ENCODE measurements at regions not wholly inside any gene's neighbourhood (a gene's known extent, or its start where the extent isn't known, plus 50 kb on each side); places are given as distances from the start of the nearest gene placed in this dataset.

DNA sequence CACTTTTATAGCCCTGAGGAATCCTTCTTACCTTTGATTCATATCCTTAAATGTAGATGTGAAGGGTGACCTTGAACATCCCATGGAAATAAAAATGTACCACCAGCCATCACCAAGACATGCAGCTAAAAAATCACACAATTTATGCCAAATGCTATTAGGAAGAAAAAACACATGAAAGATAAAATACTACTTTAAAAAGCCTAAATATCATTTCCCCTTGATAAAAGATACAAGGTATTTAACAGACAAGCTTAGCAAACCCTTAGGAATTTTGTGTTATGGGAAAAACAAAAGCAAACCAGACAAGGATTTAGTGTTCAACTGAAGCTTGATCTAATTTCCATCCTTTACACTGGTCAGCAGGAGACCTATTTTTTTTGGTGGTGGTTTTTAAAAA is 255.0 kb downstream of the ICOS start:
- no peak for DNase-seq

DNA sequence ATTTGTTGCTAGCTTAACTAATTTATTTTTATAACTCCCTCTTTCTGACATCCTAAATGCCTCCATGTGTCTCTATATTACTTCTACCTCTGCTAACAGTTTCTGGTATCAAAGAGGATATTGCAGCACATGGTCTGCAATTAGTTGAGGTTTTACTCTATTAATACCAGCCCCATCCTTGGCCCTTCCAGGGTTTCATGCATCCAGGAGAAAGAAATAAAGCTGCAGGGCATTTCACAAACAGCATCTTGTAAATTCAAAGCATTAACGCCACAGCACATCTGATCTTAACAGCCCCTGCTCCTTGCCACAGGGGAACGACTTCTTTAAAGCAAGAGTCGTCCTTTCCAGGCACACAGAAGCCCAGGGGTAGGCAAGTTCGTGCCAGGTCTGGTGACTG is 258.9 kb downstream of the ICOS start:
- DNase-seq = no peak

DNA sequence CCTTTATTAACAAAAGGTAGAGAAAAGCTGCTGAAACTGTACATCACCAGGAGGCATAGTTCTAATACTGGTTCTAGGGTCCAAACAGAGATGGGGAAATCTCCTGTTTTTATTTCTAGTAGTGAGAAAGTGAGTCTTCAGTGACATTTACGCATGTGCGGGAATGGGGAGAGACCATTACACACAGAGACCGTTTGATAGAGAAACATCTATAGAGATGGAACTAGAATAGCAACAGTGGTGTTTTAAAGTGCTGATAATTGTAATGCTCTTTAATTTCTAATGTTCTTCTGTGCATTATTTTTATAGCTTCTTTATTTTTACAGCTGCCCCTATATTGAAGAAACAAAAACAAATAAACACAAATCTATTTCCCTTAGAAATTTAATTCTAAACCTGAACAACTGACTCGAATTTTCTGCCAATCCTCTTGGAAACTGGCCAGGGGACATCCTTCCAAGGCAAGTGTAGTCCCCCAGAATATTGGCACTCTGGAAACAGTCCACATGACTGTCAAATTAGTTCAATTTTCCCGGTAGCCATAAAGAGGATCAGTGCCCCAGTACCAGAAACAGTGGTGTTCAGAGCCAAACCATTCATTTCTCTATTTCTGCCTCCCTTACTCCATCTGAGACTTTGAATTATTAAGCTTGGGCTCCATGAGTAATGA is 260.9 kb downstream of the ICOS start:
- DNase-seq = no peak

DNA sequence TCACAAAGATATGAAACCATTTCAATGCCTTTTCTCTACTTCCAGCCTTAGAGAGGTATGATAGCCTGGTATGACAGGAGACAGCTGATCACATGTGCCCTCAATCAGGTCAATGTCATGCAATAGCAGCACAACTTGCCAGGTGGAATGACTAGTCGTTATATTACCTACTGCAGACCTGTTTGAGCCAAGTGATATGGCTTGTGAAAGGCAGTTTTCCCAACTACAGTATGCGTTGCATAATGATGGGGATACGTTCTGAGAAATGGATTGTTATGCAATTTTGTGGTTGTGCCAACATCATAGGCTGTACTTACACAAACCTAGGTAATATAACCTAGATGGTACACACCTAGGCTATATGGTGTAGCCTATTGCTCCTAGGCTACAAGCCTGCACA is 262.8 kb downstream of the ICOS start:
- no peak for DNase-seq

DNA sequence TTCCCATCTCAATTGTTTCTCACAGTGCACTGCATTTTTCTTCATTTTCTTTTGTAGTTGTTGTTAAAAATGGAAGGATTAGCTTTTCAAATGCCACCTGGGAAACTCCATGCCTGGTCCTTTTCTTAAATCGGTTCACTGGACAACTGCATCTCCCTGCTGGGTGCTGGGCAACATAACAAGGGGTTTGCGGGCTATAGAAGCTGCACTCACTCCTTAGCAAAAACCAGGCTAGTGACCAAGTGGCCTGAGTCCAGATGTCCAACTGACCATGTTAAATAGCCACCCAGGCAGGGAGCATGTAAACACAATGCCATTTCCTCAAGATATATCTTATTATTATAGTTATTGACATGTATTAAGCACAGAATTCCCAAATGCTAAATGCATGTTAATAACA is 264.9 kb downstream of the ICOS start:
- DNase-seq = no peak

DNA sequence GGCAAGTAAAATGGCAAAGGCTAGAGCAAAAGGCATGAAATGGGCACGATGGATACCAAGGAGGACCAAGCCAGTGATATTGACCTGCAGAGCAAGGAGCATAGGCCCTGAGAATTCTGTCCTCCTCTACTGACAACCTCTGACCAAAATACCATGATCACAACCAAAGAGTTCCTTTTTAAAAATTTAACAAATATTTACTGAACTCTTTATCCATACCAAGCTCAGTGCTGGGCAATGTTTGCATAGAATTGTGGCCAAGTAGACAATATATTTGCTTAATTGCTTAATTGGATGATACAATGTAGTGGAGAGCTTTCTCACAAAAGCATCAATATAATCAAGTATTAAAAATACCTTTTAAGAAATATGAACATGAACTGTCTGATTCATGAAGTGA is 265.7 kb downstream of the ICOS start:
- DNase-seq = no peak

DNA sequence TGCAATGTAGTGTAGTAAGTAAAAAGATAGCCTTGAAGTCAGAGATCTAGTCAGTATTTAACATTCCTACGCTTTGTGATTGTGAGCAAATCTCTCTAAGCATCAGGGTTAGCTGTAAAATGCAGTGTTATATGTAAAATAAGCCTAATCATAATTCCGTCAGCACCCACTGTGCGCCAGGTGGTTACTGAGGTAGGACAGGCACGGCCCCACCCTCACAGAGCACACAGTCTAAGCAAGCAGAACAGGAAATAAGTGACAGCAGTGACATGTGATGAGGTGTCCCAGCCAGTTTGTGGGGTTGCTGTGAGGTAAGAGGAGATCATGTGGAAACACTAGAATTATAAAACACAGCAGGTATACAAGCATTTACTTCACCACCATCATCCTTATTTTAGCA is 267.1 kb downstream of the ICOS start:
- no peak for DNase-seq

DNA sequence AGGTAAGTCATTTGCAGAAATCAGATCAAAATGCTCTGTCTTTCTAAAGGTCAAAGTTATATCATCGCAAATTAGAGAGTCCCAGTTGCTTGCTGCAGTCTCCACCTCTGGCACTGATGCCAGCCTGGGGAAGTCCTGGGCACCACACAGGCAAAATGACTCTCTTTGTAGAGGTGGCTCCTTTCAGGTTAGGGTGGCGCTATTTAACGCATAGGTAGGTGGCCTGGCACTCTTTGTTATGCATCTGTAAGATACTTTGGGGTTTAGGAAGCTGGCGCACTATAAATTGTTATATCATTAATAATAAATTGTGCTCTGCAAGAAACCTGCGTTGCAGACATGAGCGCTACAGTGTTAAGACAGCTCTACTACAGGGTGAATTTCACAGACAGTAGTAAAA is 268.5 kb downstream of the ICOS start:
- DNase-seq = no peak

DNA sequence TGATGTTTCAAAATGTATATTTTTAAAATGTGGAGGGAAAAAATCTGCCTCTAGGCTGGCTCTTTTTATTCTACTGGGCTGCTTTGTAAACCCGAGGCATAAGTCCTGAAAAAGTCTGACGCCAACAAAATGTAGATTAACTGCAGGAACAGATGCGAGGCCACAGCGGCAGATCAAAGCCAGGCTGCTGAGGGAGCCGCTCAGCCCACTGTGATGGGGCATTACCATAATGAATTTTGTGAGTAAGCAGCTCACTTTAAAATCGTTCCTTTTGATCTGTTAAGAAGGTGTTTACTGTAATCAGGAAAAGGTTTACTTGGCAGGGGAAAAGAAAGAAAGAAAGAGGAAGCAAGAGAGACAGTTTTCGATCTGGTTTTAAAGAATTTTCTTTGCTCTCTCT is 269.0 kb downstream of the ICOS start:
- DNase-seq = no peak

DNA sequence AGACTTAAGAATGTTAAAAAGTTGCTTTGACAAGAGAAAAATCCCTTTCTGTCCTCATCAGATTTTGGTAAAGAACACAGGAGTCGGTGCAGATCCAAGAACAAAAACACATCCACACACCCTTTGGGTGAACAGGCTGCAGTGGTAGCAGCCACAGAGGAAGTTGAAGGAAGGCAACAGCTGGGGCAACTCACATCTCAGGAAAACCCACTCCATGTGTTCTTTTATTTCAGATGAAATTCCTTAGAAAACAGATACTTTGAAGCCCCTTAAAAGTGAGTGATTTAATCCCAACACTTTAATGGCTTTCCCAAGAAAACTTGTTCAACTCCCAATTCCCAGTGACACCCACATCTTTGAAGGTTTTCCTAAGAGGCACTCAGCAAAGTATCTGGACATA is 271.3 kb downstream of the ICOS start:
- no peak for DNase-seq

DNA sequence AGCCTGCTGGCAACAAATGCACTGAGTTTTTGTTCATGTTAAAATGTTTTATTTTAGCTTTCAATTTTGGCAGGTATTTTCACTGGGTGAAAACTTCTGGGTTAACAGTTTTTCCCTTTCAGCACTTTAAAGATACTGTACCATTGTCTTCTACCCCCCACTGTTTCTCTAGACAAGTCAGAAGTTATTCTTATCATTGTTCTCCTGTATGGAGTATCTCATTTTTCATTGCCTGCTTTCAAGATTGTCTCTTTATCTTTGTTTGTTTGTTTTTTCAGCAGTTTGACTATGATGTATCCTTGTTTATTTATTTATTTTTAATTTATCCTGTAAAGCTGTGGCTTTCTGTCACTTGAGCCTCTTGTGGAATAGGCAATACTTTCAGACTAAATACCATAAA is 277.0 kb downstream of the ICOS start:
- DNase-seq = no peak

DNA sequence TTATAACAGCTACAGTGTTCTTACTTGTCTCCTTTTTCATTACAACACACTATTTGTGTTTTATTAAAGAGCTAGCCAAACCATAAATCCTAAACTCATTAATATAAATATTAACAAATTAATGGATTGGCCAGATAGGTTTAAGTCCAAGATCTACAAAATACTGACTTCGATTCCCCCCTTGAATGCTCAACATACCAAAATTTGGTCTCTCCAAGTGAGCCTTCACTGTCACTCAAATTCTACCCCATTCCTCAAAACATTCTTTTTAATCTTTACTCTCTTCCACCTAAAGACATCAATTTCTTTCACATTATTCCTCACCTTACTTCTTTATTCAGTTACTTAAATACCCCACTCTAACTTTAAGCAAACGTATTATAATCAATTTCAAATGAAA is 281.5 kb downstream of the ICOS start:
- DNase-seq = no peak

DNA sequence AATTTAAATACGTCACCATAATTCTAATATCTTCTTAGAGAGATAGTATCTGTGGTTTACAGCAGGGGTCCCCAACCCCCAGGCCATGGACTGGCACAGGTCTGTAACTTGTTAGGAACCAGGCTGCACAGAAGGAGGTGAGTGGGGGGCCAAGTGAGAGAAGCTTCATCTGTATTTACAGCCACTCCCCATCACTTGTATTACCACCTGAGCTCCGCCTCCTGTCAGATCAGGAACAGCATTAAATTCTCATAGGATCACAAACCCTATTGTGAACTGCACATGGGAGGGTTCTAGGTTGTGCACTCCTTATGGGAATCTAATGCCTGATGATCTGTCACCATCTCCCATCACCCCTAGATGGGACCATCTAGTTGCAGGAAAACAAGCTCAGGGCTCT is 282.6 kb downstream of the ICOS start:
- no peak for DNase-seq

DNA sequence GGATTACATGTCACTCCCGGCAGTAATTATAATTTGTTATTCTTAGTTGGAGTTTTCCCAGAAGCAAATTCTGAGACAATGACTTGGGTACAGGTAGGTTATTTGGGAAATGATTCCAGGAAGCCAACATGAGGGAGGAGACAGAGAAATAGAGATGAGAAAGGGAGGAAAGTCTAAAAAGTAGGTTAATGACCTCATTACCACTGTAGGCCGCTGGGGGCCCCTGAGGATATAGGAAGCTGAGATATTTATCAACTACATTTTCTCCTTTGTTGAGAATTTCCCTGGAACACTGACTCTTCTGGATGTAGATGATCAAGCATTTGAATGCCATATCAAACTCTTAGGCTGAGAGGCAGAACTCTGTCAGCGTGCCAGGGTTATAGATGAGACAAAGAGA is 284.3 kb downstream of the ICOS start:
- no peak for DNase-seq

DNA sequence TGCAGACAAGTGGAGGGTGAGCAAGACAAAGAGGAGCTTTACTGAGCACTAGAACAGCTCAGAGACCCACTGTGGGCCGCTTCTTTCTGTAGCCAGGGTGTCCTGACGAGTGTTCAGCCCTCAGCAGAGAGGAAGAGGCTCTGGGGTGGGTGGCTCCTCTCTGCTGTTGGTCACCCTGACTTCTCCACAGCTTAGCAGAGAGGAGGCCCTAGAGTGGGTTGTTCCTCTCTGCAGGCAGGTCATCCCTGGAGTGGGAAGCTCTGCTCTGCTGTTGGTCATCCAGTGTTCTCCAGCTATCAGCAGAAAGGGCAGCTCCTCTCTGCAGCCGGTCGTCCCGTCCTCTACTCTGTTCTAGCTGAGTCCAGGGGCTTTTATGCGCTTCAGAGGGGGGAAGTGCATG is 286.5 kb downstream of the ICOS start:
- no peak for DNase-seq

DNA sequence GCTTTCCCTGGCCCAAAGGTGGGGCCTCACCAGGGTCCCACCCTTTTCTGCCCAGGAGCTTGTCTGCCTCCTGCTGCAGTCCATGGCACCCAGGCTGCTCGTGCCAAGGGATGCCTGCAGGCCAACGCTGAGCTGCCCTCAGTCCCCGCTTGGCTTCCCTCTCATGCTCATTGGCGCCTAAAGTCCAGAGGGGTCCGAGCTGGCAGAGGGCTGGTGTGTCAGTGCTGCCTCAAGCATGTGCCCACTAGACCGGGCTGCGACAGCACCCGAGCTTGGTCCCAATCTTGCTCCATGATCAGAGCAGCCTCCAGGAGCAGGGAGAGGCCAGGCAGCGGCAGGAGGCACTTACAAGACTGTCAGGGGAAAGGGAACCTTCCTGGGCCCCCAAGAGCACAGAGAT is 287.0 kb downstream of the ICOS start:
- no peak for DNase-seq

DNA sequence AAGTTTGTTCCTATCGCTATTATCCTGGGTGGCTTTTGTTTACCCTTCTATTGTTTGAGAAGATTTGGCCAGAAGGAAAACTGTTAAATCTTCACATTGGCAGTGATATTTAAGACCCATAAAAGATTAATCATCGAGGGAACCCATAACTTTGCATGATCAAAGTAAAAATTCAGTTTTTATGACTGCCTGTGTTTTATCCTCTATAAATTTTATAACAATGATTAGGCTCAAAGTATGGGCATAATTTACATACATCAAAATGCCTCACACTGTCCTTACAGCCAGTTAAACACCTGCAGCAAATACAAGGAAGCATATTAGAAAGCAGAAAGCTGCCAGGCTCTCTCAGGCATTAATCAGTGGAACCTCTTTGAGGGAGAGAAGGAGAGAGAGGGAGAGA is 289.1 kb downstream of the ICOS start:
- DNase-seq = no peak

DNA sequence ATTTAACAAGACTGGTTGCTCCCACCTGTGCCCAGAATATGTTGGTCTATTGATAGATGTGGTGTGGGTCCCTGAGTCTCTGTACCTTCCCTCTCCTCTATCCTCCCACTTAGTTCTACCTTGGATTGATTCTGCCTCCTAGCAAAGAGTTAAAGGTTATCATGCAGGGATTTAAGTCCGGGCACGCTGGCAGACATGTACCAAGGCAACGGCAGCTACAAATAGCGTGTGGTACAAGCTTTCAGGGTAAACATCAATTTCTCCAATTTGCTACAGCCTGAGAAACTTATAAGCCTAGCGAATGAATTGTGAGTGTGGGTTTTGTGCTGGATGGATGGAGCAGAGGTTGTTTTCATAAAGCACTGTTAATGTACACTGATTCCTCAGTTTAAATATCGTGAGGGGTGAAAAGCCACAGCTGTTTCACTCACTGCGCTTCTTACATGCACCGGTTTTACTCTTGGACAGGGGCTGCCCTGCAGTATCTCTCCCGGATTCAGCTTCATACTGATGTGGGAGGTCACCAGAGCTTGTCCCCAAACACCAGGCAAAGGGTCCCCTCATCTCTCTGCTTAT is 289.8 kb downstream of the ICOS start:
- DNase-seq = no peak

DNA sequence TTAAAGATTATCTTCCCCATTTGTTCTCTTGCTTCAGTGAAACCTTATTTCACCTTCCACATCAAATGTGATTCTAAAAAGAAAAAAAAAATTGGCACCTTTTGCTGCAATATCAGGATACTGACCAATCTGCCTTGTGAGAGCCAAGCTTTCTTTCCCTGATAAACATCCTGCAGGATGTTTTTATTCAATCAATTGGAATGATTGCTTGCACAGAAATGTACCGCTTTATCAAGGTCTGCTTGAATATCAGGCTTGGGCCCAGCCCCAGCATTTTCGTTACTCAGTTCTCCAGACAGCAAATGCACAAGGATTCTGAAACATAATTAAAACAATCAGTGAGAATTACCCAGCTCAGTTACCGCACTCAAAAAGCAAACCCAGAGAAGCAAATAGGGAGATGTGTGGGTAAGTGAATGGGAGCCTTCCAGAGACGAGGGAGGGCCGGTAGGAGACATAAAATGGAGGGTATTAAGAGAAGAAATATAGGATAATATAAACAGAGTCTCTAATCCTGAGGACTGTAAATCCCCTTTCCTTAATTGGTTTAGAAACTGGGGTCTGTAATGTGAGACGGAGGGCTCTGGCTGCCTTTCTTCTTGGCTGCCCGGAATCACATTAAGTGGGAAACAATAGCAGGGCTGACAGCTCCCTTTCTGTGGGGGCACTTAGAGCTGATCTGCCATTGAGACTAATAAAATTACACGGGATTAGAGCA is 291.8 kb downstream of the ICOS start:
- DNase-seq = no peak

DNA sequence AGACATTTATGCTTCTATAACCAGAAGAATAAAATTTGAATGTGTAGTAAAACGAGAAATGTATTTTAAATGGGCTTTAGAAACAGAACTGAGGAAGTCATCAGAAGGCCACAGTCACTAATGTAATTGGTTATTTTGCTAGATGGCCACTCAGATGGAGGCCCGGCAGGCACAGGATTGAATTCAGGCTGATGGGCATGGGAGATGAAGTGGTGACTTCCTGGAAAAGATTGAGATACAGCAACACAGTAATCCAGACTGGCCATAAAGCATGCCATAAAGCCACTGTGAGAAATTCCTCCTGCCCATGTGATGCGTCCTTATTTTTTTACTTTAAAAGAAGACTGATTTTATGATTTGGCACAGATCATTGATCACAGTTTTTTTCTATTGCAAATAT is 297.7 kb downstream of the ICOS start:
- no peak for DNase-seq

DNA sequence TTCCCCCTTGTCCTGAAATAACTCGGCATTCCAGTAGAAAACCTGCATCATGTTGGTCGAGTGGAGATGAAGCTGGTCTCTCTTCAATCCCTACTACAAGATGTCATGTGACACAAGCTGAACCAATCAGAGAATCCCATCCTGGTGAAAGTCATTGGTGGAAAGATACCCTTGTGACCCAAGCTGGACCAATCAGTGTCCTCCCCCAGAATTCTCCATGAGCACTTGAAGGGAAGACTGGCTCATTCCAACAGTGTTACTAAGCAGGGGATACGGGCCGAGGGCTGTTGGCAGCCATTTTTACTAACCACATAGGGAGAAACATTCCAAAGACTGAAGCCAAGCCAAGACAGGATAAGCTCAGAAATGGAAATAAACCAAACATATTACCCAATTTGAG is 298.3 kb downstream of the ICOS start:
- no peak for DNase-seq

DNA sequence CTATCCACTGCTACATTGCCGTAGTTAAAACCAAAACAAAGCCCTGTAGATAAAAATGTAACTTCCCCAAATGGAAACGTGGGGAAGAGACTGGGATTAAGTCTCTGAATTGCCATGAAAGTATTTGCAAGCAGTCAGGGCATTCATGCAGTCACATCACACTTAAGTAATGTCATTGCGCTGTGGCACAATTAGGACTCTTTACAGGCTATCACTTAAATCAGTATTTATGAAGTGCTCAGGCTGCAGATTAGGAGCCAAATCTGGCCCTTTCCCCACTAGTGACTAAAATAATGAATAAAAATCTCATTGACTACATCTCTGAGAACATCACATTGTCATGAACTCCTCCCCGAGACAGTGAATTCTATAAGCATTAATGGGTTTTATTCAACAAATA is 300.9 kb downstream of the ICOS start:
- no peak for DNase-seq

DNA sequence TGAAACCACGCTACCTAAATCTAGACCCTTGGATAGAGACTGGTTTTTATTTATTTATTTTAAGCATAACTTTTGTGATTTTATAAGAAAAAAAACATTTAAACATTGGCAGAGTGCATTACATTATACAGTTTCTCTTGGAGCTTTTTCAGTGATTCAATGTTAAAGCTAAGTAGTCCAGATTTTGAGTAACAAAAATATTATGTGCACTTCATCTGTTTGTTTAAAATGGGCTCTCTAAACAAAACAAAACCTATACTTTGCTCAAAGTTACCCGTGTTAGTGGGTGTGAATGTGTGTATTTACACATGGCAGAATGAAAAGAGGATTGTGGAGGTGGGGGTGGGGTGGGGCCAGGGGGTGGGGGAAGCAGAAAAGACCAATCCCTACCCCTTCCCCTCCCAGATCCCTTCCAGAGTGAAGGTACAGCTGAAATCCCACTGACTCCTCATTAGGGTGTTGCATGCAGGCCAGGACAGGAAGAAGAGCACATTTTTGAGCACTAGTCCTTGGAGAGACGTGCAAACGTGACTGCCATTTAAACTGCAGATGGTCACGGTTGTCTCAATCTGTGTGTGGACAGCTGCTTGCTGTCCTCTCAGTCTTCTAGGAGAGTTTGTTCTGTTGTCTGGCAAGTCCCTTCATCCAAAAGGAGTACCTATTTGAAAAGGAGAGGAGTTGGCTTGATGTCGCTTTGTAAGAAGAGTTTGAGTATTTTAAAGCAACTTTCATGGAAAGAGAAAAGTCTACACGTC is 303.0 kb downstream of the ICOS start:
- DNase-seq = peak; percentile 72 to 84

DNA sequence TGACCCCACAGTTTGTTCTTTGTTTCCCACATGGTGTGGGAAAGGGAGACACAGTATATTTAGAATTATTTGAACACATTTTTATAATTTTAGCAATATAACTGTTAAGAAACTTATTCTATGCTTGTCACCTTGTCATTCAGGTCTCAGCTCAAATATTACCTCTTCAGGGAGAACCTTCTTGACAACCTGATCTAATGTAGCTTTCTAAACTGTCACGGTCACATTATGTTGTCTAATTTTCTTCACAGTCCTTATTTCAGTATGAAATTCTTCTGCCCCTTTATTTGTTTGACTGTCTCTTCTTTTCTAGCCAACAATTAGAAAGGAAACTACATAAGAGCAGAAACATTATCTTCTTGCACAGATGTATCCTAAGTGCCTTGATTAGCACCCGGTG is 304.3 kb upstream of the PARD3B start:
- DNase-seq = no peak
